GM21515 (cell line): ENCODE measurements at regions not wholly inside any gene's neighbourhood (a gene's known extent, or its start where the extent isn't known, plus 50 kb on each side); places are given as distances from the start of the nearest gene placed in this dataset.

Source experiments
- ATAC-seq: cut with Tn5 transposase; IDR thresholded peaks from one replicate; pipeline ENCODE4 v1.9.1; 2021; ENCODE audit not compliant: unreplicated experiment

DNA sequence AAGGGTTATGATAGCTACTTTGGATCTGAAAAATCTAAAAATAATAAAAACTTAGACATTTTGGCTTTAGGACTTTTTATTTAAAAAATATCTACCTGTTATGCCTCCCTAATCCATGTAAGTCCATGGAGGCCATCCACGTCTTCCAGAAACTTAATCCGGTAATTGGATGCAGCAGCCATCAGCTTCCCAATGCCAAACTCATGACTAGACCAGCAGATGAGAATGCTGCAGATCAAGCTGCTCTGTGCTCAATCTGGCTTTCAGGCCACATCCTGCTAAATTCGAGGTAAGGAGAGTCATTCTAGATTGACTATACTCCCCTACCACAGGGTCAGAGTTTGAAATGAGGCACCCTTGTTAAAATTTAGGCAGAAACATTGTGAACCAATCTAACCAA is 168.5 kb upstream of the TCERG1L start:
- ATAC-seq: no peak

DNA sequence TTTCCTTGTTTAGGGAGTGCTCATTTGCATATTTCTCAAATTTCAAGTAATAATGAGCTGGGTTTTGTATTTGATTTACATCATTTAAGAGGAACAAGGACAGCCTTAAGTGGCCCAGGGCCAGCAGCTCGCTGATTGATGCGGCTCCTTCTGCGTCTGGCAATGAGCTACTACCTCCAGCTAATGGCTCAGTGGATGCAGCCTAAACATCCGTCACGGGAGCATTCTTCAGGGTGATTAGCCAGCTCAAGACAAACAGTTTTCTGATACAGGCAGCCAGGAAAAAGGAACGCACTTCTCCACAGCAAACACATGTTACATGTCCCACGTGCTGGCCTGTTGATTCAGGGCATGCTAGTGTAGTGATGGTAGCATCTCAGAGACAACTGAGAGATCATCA is 169.3 kb upstream of the TCERG1L start:
- no peak for ATAC-seq

DNA sequence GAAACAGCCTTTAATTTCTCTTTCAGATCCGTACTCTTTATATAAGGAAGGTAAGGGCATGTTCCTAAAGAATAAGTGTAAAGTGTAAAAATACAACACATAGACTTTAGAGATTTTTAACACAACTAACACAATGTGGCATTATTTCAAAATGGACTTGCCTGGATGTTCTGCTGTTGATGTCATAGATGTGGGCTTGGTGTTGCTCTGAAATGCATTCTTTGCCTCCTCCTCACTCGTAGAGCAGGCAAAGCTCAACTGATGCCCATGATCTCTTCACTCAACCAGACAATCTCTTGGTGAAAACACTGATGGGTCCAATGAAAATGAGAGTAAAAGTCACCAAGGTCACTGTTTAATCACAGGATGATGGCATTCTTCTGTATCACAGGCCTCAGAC is 174.2 kb upstream of the TCERG1L start:
- no peak for ATAC-seq

DNA sequence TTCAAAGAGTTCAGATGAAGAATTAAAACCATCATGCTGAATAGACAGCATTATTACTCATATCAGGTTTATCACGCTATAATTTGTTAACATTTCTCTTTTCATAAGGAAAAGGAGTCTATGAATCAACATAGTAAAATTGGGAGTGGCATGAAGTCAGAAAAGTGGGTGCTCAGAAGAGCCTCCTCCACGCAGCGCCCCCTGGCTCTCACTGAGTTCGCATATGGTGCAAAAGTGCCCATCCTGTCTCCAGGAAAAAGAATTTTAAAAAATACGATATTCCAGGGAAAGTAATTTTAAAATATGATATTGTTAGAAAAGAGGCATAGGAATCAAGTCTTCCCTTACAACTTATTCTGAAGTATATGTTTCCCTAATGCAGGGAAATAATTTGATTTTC is 176.3 kb upstream of the TCERG1L start:
- no peak for ATAC-seq

DNA sequence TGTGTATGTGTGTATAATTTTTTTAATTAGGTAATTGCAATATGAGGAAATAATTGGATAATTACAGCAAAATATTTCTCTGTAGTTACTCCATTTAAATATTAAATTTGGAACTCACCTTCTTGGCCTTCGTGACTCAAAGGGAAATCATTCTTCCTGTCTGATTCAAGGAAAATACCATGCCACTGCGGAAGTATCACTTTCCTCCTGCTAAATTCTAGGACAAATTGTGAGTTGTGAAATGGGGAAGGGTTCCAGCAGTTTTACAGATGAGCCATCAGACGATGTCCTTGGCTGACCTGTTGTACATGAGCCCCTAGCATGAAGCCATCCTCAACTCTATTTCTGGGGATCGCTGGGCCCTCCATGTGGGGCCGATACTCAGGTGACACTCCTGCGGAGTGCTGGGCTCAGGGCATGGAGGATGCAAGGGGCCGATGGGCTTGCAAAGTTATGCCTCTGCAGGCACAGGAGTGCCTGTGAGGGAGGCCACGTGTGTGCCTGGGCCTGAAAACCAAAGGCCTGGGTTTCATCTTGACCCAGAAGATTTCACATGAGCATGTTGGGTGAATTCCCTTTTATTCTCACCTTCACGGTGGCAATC is 179.6 kb upstream of the TCERG1L start:
- ATAC-seq: no peak

DNA sequence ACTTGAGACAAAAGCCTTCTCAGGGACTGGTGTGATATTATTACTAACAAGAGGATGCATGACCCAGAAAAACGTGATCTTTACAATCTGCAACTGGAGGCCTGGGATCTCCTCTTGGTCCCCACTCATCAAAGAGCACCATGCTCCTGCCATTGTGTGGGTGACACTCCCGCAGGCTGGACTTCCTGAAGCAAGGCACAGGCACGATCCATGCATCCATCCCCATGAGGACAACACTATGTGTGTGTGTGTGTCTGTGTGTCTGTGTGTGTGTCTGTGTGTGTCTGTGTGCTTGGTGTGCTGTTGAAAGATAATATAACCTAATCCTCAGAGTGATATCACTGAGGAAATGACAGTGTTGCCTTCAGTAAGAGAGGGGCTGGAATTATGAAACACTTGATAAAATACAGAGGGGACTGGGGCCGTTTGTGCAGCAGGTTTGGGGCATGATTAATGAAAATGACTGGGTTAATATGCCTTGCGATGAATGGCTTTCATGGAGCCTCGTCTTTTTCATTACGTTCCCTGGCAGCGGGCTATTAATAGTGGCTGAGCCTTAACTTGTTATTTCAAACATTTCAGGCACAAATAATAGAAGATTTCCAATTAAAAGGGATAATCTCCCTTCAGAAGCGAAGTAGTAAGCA is 180.8 kb upstream of the TCERG1L start:
- ATAC-seq: no peak

DNA sequence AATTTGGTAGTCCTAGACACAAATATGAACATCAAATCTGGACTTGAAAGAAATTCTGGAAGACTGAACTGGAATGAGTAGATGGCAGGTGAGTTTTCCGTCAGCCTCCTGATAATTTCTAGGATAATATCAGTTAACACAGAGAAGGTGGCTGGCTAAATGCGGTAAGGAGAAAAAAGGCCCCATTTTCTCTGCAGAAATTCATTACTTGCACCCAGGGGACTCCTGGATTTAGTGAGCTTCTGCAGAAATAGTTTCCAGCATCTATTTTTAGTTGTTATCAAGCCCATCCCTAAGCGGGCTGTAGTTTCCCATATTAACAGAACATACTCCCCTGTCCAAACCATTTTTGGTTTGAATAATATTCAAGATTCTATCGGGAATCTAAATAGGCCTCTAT is 181.9 kb upstream of the TCERG1L start:
- ATAC-seq: no peak

DNA sequence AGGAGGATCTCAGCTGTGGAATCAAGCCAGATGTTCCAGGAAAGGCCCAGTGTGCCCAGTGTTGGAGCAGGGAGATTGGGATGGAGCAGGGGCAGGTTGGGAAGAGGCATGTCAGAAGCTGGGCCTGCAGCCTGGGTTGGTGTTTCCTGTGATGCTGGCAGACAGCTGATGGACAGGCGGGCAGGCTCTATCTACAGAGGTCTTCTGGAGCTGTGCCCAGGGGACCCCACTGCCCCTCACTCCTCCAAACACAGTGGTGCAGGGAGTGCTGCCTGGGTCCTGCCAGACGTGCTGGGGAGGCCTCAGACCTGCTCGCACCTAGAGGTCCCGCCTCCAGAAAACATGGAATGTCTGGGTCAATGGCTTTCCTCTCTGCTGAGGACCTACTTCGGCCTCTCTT is 182.9 kb upstream of the TCERG1L start:
- no peak for ATAC-seq

DNA sequence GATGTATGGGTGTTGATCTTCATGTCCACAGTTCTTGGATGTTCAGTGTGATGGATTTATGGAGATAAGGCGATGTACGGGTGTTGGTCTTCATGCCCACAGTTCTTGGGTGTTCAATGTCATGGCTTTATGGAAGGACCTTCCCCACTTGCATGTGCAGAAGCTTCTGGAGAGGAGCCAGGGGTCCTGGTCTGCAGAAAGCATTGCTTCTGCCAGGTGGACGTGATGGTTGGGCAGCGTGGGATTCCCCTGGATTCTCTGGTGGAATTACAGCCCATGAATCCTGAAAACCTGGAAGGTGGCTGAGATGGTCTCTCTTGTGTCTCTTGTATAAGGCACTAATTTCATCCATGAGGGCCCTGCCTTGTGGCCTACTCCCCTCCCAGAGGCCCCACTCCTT is 183.7 kb upstream of the TCERG1L start:
- no peak for ATAC-seq

DNA sequence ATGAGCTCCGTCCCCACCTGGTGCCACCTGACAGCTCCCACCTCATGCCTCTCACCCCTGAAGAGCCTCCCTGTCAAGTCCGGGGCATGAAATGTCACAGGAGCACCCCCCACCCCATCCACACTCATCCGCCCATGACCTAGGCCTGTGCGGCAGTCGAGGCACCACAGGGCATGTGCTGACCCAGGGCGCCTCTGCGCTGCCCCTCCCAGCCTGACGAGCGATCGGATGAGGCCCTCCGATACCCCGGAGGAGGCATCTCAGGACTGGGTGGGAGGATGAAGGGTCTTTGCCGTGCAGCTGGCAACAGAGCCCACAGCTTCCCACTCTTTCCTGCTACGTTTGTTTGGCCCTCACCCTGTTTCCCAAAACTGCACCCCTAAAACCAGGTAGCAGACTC is 184.4 kb upstream of the TCERG1L start:
- ATAC-seq: no peak

DNA sequence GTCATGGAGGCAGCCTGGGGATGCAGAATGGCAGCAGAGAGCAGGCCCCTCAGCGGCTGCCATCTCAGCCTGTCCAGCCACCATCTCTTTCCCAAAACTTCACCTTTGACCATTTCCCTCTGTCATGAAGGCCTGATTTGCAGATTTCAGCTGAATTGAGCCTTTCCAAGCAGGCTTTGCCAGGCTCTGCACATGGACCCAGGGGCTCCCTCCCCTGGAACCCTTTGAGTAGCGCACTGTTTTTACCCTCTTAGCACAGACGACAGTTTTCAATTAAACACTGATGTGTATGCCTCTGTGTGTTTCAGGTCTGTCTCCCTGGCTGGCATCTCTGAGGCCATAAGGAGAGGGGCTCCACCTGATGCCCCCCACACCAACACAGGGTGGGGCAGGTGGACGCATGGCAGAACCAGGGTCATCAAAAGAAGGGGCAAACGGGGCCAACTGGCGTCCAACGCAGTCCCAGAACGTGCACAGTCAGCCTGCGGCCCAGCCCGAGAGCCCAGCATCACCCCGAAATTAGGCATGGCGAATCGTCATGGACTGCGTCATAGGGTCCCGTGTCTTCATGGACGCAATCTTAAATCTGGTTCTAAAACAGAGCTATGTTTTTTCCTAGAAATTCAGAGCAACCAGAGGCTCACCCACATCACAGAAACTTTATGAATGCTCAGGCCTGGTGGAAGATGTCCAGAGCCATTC is 185.0 kb upstream of the TCERG1L start:
- no peak for ATAC-seq

DNA sequence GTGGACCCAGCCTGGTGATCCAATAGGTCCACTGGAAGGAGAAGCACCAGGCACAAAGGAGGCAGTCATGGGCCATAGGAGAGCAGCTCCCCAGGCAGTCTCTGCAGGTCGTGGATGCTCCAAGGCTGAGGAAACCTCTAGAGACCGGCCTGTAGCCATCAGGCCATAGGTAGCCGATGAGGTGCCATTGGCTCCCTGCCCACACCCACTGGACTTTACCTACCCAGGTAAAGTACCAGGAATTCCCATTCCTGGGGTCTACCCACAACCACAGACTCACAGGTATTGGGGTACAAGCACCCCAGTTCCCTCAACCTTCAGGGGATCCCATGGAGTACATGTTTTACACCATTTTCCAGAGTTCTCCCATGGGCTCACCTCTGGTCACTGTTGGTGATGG is 188.0 kb upstream of the TCERG1L start:
- no peak for ATAC-seq

DNA sequence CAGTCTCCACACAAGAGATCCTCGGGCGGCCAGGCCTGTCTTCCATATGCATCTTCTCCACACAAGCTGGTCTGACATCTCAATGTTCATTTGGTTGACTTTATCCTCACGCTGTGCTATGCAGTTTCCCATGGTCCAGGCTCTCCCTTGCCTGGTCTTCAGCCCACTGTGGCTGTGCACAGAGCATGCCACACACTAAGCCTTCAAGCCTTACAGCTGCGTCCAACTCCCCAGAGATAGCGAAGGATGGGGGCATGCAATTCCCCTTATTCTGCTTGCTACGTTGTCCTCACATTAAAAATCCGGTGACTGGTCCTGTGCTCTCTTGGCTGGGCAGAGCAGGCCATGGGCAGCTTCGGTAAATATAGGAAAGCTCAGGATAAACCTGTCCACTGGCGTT is 188.7 kb upstream of the TCERG1L start:
- ATAC-seq: no peak

DNA sequence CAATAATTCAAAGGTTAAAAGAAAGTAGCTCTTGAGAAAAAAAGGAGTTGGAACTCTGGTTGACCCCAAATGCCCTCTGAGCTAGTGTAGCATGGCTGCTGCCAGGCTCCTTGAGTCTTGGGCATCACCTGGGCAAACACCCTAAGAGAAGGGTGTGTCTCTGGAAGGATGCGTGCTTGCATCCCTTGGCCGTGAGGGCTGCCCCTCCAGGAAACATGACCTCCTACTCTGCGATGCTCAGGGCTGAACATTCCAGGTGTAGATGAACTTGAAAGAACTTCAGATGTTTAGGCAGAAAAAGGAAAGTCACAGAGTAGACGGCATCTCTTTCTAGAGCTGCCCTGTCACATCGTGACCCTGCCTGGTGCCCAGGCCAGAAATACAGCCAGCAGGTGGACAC is 189.4 kb upstream of the TCERG1L start:
- ATAC-seq: no peak

DNA sequence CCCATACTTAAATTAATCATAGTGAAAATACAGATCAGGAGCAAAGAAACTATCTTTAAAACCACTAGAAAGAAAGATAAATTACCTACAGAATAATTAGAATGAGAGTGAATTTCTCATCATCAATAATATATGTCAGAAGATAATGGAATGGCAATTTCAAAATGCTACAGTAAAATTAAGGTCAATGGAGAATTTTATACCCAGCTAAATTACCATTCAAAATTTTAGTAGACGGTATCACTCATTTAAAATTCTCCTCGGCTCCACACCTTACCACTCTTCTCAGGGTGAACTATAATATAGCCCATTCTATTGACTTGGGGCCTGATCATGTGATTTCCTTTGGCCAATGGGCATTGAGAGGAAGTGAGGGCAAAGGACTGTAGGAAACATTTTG is 192.5 kb upstream of the TCERG1L start:
- ATAC-seq: no peak

DNA sequence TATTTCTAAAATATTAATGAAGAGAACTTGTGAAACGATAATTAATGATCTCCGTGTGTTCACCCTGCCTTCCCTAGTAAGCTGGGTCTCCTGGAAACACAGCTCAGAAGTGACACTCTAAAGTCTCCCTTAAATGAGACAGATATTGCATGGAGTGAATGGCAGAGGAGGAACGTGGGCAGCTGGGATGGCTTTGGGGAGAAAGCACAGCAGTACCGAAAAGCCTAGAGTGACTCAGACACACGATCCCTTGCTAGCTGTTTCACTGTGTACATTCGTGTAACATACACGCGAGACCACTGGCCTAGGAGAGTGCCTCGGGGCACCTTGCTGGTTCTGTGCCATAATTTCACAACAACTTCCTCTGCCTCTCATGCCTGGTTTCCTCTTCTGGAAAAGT is 199.9 kb upstream of the TCERG1L start:
- ATAC-seq: no peak

DNA sequence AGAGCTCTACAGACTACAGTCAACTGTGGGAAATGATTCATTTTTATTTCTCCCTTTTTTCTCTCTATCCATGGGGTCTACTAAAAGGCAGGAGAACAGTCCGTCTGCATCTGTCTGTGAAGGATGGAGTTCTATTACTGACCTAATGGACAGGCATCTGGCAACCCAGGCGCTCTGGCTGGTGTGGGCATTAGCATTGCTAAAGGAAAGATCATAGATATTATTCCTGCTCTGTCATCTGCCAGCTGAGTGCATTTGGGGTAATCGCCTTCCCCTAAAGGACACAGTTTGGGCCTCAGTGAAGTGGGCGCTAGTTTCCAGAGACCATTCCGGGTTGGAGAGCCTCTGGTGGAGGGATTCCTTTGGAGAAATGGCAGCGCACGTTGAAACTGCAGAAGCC is 201.3 kb upstream of the TCERG1L start:
- ATAC-seq: no peak

DNA sequence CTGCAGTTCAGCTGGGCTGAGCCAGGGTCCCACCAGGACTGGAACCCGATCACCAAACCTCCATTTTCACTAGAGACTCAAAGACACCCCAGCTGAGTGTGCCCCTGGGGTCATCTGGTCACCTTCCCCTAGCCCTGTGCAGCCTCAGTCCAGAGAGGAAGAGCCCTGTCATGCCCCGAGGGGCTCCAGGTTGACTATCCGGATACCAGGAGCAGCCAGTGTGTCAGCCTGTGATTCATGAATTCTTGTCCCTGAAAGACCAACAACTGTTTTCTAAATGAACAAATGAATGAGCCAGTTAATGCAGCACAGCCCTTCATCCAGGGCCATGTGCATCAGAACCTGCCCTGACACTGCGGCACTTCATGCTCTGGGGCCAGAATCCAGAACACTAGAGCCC is 201.9 kb upstream of the TCERG1L start:
- ATAC-seq: no peak

DNA sequence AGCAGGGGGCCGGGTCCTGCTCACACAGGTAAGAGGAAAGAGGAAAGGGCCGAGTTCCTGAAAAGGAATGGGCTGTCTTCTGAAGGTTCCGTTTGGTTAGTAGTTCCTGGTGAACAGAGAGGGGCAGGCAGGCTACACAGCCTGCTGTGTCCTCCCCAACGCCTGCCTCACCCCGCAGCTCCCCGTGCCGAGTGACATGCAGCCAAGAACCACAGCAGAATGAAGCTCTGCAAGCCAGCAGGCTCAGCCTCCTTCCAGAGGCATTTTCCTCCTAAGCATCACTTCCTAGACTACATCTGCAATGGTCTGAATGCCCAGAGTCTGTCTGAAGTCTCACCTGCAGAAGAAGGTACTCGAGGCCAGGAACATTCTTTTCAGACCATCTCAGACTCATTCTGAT is 202.4 kb upstream of the TCERG1L start:
- no peak for ATAC-seq

DNA sequence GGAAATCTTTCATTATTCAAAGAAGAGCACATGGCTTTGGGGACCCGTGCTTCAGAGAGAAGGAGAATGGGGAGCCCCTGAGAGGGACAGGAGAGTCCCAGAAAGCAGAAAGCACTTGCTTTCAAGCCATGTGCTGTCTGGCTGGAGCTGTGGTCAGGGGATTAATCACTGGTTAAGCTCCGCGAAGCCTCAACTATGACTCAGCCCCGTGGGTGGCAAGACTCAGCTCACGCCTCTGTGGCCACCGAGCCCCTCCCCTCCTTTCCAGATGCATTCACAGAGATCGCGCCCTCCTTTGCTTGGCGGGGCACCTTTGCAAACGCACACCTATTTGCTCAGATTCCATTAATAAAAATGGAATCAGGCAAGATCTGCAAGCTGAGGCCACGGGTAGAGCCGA is 202.9 kb upstream of the TCERG1L start:
- ATAC-seq: no peak

DNA sequence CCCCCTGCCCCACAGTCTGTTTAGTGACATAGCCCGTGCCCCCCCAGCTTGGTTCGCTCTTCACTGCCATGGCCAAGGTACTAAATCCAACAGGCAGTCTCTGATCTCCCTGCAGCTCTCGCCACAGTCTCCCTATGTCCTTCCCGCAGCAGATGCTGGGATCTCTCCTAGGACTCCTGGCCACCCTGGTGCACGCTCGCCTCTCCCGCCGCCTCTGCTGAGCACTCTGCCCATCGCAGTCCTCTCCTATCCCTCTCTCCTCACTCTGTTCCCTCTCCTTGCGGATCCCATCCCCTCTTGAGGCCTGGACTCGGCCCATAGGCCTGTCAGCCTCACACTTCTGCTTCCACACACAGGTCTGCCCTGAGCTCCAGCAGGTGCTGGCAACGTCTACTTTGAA is 204.8 kb upstream of the TCERG1L start:
- no peak for ATAC-seq

DNA sequence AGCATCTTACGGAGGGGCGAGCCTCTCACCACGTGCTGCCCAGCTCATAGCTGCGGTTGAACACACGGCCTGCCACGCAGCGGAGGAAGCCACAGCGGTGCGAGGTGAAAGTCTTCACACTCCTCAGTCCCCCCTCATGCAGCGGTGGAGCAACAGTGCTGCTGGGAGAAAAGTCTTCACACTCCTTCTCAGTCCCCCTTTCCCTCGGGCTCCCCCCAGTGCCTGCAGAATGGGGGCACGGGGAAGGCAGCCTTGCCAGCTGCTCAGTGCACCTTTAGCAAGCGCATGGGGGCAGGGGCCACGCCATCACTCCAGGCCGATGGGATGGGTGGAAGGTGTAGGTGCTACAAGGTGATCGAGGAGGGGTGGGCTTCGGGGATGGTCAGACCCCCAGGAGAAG is 206.3 kb upstream of the TCERG1L start:
- no peak for ATAC-seq
